OCI-LY3 (cell line): ENCODE measurements at regions not wholly inside any gene's neighbourhood (a gene's known extent, or its start where the extent isn't known, plus 50 kb on each side); places are given as distances from the start of the nearest gene placed in this dataset.

Source experiments
- CTCF ChIP-seq: fragments of 200-600, 300-600 bp; sonication (generic); IDR thresholded peaks from 2 replicates; pipeline ENCODE4 v1.5.1; 2014; ENCODE audit warnings: antibody characterized with exemption, low read length, low read depth
- EZH2phosphoT487 ChIP-seq: fragments of 200-600 bp; shearing (Covaris generic); IDR thresholded peaks from 2 replicates; pipeline ENCODE4 v1.6.1; 2018; ENCODE audit warnings: antibody characterized with exemption, mixed run types, low read depth

- no peak for TF ChIP-seq CTCF
- TF ChIP-seq EZH2phosphoT487 = no peak
These were observed 991.5 kb downstream of the PCDH18 start for GRCh38 chr4:136540747-136541146.
